ENCODE measurements at regions not wholly inside any gene's neighbourhood (a gene's known extent, or its start where the extent isn't known, plus 50 kb on each side); places are given as distances from the start of the nearest gene placed in this dataset.

DNA sequence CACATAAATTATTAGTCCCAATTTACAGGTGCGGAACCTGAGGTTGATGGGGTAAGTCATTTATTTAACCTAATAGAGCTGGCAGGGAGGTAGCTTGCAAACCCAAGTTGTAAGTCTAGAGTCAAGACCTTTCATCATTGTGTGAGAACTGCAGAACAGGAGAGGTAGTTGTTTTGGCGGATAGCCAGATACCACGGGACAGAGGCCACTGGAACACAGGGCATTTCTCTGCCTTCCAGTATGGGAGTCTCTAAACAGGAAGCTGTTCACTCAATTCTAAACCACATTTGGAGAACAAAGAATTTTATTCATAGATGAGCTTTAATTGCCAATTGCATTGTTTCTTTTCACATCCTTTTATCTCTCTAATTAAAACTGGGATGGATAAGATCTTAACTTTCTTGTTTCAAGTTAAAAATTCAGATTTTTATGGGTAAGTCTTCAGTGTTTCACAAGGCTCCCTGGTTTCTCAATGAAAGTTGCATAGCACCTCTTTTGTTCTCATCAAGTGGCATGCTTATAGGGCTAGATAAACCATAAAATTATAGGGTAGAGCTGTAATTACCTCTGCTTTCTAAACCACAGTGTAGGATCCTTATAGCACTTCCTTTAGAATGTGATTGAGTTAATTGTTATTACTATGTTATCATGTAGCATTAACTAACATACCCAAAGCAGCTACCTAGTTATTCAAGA lies 489.0 kb downstream of the GATA3 start:
- DNase-seq (ENCODE audit: low read depth), result no peak
- H3K4me3 ChIP-seq (ENCODE audit: control insufficient read depth, low read depth, low read length), result no peak overlapping the region
- TF ChIP-seq, protein P1, sequence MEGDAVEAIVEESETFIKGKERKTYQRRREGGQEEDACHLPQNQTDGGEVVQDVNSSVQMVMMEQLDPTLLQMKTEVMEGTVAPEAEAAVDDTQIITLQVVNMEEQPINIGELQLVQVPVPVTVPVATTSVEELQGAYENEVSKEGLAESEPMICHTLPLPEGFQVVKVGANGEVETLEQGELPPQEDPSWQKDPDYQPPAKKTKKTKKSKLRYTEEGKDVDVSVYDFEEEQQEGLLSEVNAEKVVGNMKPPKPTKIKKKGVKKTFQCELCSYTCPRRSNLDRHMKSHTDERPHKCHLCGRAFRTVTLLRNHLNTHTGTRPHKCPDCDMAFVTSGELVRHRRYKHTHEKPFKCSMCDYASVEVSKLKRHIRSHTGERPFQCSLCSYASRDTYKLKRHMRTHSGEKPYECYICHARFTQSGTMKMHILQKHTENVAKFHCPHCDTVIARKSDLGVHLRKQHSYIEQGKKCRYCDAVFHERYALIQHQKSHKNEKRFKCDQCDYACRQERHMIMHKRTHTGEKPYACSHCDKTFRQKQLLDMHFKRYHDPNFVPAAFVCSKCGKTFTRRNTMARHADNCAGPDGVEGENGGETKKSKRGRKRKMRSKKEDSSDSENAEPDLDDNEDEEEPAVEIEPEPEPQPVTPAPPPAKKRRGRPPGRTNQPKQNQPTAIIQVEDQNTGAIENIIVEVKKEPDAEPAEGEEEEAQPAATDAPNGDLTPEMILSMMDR (conservative IDR thresholded peaks at IDR 0.05; ENCODE audit: control insufficient read depth, insufficient read depth, low read depth, low read length), result no peak

DNA sequence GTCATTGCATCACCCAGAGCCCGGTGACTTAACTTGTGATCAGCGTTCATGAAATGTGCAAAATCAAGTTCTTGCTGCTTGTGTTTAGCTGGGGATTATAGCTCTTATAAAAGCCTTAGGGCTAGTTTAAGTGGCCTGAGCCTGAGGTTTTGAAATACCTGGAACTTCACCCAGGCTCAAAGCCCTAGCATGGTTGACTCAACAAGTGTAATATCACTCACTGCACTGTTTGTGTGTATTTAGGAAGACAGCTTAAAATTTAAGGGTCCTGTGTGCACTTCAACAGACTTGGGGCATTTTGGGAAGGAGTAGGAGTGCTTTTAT lies 489.5 kb downstream of the GATA3 start:
- no peak for DNase-seq (ENCODE audit: low read depth)
- TF ChIP-seq, protein P1 (conservative IDR thresholded peaks at IDR 0.05; ENCODE audit: control insufficient read depth, insufficient read depth, low read depth, low read length), result no peak
- no peak overlapping the region for H3K4me3 ChIP-seq (ENCODE audit: control insufficient read depth, low read depth, low read length)

DNA sequence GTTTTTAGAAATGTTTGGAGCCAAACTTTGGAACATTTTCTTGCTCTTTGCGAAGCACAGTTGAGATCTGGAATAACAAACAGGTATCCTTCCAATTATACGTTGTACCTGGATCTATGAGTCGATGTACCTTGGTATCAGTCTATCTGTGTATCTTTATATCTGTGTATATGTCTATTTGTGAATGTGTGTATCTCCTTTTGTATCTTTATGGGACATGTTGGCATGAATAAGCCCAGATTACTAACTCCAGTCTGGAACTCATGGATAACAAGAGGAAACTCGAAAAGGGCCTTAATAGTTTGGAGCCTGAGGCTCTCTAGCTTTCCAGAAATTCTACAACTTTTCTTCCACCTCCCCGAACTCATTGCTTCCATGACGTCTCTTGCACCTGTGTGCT lies 490.0 kb downstream of the GATA3 start:
- no peak overlapping the region for H3K4me3 ChIP-seq (ENCODE audit: control insufficient read depth, low read depth, low read length)
- DNase-seq (ENCODE audit: low read depth), result no peak
- TF ChIP-seq, protein P1 (conservative IDR thresholded peaks at IDR 0.05; ENCODE audit: control insufficient read depth, insufficient read depth, low read depth, low read length), result no peak

DNA sequence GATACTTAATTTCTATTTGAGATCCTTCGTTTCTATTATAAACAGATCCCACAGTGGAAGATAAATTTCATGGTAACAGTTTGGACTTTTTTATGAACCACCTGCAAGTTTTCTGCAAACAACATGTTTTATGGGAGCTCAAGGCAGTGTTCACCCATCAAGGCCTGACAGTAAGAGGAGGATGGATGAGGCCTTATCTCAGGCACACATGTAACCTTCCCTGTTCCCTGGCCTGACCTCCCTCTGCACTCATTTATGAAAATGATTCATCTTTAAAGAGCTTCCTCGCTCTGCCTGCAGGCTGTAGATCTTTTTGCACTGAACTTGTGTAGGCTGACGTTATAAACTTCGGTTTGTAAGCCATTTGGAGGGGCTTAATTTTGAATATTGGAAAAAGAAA lies 500.1 kb downstream of the GATA3 start:
- H3K4me3 ChIP-seq (ENCODE audit: control insufficient read depth, low read depth, low read length), result no peak overlapping the region
- no peak for DNase-seq (ENCODE audit: low read depth)
- TF ChIP-seq, protein P1 (conservative IDR thresholded peaks at IDR 0.05; ENCODE audit: control insufficient read depth, insufficient read depth, low read depth, low read length), result no peak

DNA sequence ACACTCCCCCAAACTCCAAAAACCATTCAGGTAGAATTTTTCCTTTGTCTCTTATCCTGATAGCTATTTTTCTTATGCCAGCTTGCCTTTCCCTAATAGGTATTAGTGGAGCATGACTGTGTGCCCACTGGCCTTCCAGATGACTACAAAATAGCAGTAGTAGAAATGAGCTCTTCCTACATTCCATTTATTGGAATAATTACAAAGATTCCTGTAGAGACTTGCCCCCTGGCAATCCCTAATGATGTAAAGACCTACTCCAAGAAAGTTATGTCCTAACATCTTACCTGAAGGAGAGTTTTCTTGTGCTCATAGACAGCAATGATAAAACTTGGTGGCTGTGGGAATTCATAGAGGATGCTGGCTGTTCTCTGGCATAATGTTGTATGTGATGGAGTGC lies 501.8 kb downstream of the GATA3 start:
- DNase-seq (ENCODE audit: low read depth), result no peak
- TF ChIP-seq, protein P1 (conservative IDR thresholded peaks at IDR 0.05; ENCODE audit: control insufficient read depth, insufficient read depth, low read depth, low read length), result no peak
- H3K4me3 ChIP-seq (ENCODE audit: control insufficient read depth, low read depth, low read length), result no peak overlapping the region

DNA sequence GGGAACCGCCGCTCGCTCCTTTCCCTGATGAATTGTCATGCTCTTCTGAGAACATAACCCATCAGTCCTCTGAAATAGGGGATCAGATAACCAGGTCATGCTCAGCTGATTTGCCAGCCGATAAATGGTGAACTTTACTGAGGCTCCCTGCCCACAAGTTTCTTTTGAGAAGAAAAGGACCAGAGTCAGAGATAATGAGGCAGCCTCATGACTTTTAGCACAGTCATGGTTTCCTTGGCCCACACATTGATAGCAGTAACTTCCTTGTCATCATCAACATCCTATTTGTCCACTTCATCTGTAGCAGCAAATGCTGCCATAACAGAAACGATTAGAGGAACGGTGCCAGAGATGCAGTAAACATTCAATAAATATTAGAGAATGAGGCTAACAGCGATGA lies 509.0 kb downstream of the GATA3 start:
- DNase-seq (ENCODE audit: low read depth), result no peak
- no peak overlapping the region for H3K4me3 ChIP-seq (ENCODE audit: control insufficient read depth, low read depth, low read length)
- TF ChIP-seq, protein P1 (conservative IDR thresholded peaks at IDR 0.05; ENCODE audit: control insufficient read depth, insufficient read depth, low read depth, low read length), result no peak

DNA sequence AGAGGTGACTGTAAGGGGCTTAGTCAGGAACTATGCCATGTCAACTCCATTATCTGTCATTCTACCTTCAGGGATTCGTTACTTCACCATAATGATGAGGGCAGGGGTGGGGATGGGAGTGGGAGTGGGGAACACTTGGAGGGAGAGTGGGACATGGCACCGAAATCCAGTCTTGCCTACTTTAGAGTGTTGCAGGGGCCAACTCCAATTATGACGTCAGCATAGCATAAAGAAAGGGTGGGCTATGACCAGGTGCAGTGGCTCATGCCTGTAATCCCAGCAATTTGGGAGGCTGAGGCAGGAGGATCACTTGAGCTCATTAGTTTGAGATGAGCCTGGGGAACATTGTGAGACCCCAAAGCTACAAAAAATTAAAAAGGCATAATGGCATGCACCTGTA lies 512.2 kb downstream of the GATA3 start:
- TF ChIP-seq, protein P1 (conservative IDR thresholded peaks at IDR 0.05; ENCODE audit: control insufficient read depth, insufficient read depth, low read depth, low read length), result no peak
- no peak overlapping the region for H3K4me3 ChIP-seq (ENCODE audit: control insufficient read depth, low read depth, low read length)
- DNase-seq (ENCODE audit: low read depth), result no peak
